ENCODE measurements at regions not wholly inside any gene's neighbourhood (a gene's known extent, or its start where the extent isn't known, plus 50 kb on each side); places are given as distances from the start of the nearest gene placed in this dataset.

GRCh38 chr11:122207921-122208764 lies 92.1 kb upstream of the BLID start:
- TF ChIP-seq, protein P1, sequence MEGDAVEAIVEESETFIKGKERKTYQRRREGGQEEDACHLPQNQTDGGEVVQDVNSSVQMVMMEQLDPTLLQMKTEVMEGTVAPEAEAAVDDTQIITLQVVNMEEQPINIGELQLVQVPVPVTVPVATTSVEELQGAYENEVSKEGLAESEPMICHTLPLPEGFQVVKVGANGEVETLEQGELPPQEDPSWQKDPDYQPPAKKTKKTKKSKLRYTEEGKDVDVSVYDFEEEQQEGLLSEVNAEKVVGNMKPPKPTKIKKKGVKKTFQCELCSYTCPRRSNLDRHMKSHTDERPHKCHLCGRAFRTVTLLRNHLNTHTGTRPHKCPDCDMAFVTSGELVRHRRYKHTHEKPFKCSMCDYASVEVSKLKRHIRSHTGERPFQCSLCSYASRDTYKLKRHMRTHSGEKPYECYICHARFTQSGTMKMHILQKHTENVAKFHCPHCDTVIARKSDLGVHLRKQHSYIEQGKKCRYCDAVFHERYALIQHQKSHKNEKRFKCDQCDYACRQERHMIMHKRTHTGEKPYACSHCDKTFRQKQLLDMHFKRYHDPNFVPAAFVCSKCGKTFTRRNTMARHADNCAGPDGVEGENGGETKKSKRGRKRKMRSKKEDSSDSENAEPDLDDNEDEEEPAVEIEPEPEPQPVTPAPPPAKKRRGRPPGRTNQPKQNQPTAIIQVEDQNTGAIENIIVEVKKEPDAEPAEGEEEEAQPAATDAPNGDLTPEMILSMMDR (IDR thresholded peaks at IDR 0.05; ENCODE audit: unreplicated experiment) = no peak
- no peak overlapping the region for H3K4me3 Mint-ChIP-seq (ENCODE audit: unreplicated experiment)
- no peak for DNase-seq (ENCODE audit: low spot score)
- no peak overlapping the region for H3K27ac Mint-ChIP-seq (ENCODE audit: unreplicated experiment)
- H3K4me1 Mint-ChIP-seq (ENCODE audit: unreplicated experiment) = no peaks in the 10 kb centered on the region
- no peaks in the 10 kb centered on the region for H3K27me3 Mint-ChIP-seq (ENCODE audit: unreplicated experiment)
- peaks cover 4% of the 10 kb centered on the region for H3K36me3 Mint-ChIP-seq (ENCODE audit: low read depth, unreplicated experiment)
- no peaks in the 10 kb centered on the region for H3K9me3 Mint-ChIP-seq (ENCODE audit: unreplicated experiment)

- no peak overlapping the region for H3K4me3 Mint-ChIP-seq (ENCODE audit: unreplicated experiment)
- DNase-seq (ENCODE audit: low spot score) = no peak
- H3K27ac Mint-ChIP-seq (ENCODE audit: unreplicated experiment) = no peak overlapping the region
- H3K27me3 Mint-ChIP-seq (ENCODE audit: unreplicated experiment) = no peaks in the 10 kb centered on the region
- no peaks in the 10 kb centered on the region for H3K9me3 Mint-ChIP-seq (ENCODE audit: unreplicated experiment)
- H3K36me3 Mint-ChIP-seq (ENCODE audit: low read depth, unreplicated experiment) = peaks cover 4% of the 10 kb centered on the region
- H3K4me1 Mint-ChIP-seq (ENCODE audit: unreplicated experiment) = peaks cover 4% of the 10 kb centered on the region
- TF ChIP-seq, protein P1 (IDR thresholded peaks at IDR 0.05; ENCODE audit: unreplicated experiment) = no peak
Measured at GRCh38 chr11:122207505-122207904, 91.5 kb upstream of the BLID start.

DNA sequence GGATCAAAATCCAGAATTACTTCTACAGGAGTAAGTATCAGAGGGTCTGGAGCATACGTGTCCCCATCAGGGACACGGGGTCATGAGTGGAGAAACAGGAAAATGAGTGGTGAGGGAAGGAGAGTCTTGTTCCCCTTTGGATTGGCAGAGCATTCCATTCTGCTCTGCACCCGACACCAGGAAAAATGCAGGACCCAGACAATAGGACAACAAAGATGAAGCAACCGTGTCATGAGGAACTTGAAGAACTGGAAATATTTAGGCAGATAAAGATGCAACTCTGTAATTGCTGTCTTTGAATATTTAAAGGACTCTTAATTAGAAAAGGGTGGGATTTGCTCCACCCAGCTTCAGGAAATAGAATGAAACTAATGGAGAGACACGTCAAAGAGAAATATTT lies 89.0 kb upstream of the BLID start:
- no peaks in the 10 kb centered on the region for H3K9me3 Mint-ChIP-seq (ENCODE audit: unreplicated experiment)
- peaks cover 3% of the 10 kb centered on the region for H3K27me3 Mint-ChIP-seq (ENCODE audit: unreplicated experiment)
- peaks cover 4% of the 10 kb centered on the region for H3K36me3 Mint-ChIP-seq (ENCODE audit: low read depth, unreplicated experiment)
- TF ChIP-seq, protein P1 (IDR thresholded peaks at IDR 0.05; ENCODE audit: unreplicated experiment) = no peak
- H3K4me1 Mint-ChIP-seq (ENCODE audit: unreplicated experiment) = peaks cover 6% of the 10 kb centered on the region
- no peak overlapping the region for H3K27ac Mint-ChIP-seq (ENCODE audit: unreplicated experiment)
- H3K4me3 Mint-ChIP-seq (ENCODE audit: unreplicated experiment) = no peak overlapping the region
- DNase-seq (ENCODE audit: low spot score) = no peak

DNA sequence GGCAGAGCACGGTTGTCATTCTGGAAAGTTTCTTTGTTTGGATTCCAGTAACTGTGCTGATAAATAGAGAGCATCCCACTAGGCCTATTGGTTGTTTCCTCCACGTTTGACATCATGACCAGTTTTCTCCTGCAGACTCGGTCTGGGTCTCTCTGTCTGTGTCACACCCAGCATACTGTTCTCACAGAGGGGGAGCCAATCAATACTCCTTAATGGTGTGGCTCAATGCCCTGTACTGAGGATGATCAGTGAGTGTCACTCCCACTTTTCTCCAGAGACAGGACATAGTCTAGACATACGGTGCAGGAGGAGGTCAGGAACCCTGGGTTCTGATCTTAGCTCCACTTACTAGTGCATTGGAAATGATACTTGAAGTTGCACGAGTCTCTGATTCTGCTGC lies 88.2 kb upstream of the BLID start:
- peaks cover 6% of the 10 kb centered on the region for H3K4me1 Mint-ChIP-seq (ENCODE audit: unreplicated experiment)
- peaks cover 4% of the 10 kb centered on the region for H3K36me3 Mint-ChIP-seq (ENCODE audit: low read depth, unreplicated experiment)

More for the DNA sequence above, 88.2 kb upstream of the BLID start:
- TF ChIP-seq, protein P1 (IDR thresholded peaks at IDR 0.05; ENCODE audit: unreplicated experiment) = no peak
- Mint-ChIP-seq H3K9me3 (ENCODE audit: unreplicated experiment) (no peaks in the 10 kb centered on the region), H3K27me3 (ENCODE audit: unreplicated experiment) (peaks cover 3% of the 10 kb centered on the region), H3K4me3 (ENCODE audit: unreplicated experiment) (no peak overlapping the region), H3K27ac (ENCODE audit: unreplicated experiment) (no peak overlapping the region)
- no peak for DNase-seq (ENCODE audit: low spot score)
